HG03066 (cell line): ENCODE measurements at regions not wholly inside any gene's neighbourhood (a gene's known extent, or its start where the extent isn't known, plus 50 kb on each side); places are given as distances from the start of the nearest gene placed in this dataset.

Experiments
- ATAC-seq: cut with Tn5 transposase; IDR thresholded peaks from one replicate; pipeline ENCODE4 v1.9.1; 2021; ENCODE audit warnings: low read depth; ENCODE audit not compliant: unreplicated experiment

DNA sequence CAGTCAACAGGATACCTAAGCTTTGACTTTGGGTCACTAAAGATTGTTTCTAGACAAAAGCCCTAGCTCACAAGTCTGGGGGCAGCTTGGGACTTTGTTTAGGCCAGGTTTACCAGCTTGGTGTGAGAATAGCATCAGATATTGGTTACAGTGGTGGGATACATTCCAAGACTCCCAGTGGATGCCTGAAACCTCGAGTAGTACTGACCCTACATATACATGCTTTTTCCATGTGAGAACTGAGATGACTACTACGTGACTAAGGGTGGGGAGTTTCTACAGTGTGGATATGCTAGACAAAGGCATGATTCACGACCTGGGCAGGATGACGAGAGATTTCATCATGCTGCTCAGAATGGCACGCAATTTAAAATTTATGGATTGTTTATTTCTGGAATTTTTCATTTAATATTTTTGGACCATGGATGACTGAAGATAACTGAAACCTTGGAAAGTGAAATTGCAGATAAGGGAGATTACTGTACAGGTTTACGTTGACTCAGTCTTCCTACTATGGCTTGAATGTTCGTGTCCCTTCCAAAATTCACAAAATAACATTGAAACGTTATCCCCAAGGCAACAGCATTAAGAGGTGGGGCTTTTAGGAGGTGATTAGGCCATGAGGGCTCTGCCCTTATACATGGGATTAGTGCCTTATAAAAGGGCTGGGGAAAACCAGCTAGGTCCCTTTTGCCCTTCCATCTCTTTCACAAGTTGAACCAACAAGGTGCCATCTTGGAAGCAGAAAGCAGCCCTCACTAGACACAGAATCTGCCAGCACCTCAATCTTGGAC lies 50.2 kb upstream of the CTAGE1 start:
- no peak for ATAC-seq

DNA sequence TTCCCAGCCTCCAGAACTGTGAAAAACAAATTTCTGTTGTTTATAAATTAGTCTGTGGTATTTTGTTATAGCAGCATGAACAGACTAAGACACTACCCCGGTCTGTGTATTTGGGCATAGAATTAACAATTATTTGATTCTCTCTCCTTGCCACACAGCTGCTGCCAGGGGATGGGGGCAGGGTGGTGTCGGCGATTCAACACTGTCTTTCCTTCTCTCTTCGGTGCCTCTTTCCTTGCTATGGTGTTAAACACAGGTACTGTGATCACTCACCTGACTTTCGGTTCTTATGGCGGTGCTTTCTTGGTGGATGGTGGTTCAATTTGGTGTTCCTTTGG lies 50.8 kb upstream of the CTAGE1 start:
- no peak for ATAC-seq

DNA sequence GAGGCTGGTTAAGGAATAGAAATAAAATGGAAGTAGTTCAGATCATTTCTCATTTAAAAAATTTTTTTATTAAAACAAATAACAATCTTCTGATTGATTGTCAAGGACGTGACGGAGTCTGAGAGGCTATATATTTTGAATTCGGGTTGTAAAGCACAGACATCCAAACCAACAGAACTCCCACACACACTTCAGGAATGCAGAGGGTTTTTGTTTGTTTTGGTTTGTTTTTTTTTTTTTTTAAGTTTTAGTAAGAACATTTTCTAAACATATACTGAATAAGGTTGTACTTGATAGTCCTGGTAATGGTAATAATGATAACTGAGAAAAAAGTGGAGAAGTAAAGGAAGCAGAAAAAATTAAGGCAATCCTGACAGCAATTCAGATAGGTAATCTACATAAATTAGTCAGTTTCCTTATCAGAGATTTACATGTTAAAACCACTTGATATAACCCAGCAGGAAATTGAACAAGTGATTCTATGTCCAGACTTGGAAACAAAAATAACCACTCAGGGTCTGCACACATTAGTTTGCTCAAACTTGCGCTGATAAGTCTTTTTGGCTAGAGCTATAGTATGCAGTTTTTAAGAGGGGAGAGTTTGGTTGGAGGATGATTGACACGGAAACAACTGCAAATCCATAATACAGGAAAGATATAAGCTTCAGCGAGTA lies 51.5 kb upstream of the CTAGE1 start:
- no peak for ATAC-seq

DNA sequence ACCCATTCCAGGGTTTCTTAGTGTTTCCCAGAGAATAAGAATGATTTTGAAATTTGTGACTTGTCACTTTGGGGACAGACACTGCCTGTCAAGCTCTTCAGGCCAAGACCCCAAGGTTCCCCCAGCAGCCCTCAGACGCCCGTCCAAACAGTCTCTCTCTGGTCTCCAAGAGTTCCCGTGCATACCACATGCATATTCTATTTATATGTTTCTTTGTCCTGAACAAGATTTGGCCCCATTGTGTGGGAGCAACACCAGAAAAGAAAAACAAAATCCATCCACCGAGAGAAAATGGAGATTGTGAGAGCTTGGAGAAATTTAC lies 52.2 kb upstream of the CTAGE1 start:
- no peak for ATAC-seq

DNA sequence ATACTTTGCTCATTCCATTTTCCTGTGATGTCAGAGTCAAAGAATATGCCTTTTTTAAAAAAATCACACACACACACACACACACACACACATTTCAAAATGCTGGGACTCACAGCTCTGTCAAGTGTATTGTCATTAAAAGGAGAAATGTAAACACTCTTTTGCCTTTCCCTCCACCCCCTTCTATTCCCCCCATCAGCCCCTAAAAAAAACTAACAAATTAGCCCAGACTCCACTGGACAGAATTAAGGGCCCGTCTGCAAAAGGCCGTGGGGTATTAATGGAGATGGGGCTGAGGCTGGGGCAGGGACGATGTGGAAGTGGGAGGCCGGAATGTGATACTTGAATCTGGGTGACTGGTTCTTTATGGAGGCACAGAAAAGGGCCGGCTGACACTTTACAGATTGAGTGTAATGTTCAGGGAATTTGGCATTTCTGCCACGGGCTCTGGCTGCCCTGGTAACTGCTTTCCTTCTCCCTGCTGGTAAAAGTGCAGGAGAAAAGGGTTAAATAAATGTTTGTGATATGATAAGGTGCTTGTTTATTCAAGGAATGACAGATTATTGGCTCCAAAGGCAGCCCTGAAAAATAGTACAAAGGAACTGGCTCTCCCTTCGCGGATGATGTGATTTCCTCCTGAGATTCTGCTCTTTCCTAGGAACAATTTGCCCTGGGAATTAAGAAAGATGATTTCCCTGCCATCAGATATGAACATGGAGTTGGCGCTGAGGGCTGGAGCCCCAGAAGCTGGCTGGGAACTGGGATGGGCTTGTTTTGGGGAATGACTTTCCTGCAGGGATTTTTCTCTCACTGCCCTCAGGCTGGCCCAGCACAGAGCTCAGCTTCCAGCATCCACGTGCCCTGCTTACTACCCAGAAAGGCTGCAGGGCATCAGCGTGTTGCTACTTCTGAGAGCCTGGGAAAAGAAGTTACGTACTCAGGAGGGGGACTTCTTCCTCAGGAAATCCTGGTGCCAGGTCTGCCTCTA lies 52.8 kb upstream of the CTAGE1 start:
- no peak for ATAC-seq

DNA sequence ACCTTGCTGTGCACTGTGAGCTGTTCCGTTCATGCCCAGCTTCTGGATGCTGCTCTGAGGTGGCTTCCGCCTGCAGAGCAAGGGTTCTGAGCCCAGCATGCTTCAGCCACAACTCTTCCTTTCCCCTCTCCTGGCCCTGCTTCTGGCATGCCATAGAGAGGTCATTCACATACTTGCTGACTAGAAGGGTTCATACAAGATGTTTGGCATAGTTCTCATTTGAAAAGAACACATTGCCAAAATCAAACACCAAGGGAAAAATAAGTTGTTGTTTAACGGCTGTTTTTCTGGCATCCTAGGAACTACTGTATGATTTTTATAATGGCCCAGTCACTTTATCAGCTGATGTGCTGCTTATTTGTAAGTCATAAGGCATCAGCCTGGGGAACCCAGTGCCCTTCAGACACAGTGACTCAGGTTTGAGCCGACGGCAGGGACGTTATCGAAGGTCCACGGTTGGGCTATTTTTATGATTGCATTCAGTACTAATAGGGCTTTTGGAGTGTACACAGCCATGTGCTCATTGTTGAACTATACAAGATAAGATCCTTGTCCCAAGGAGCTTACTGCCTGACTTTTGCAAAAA lies 53.9 kb upstream of the CTAGE1 start:
- no peak for ATAC-seq

DNA sequence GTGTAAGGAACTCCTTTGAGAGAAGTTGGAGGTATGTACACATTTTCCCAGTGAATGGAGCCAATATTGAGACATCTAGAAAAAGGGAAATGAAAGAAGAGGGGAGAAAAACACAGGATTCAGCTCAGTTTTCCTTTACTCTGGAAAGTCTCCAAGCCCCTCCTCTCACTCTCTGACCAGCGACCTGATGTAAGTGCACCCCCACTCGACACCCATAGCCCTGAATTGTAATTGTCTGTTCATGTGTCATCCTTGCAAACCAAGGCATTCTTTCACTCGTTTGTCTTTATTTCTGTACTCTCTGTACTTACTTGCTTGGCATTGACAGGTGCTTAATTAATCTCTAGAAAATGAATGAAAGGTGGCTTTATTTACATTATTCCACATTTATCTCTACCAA lies 55.7 kb upstream of the CTAGE1 start:
- no peak for ATAC-seq

DNA sequence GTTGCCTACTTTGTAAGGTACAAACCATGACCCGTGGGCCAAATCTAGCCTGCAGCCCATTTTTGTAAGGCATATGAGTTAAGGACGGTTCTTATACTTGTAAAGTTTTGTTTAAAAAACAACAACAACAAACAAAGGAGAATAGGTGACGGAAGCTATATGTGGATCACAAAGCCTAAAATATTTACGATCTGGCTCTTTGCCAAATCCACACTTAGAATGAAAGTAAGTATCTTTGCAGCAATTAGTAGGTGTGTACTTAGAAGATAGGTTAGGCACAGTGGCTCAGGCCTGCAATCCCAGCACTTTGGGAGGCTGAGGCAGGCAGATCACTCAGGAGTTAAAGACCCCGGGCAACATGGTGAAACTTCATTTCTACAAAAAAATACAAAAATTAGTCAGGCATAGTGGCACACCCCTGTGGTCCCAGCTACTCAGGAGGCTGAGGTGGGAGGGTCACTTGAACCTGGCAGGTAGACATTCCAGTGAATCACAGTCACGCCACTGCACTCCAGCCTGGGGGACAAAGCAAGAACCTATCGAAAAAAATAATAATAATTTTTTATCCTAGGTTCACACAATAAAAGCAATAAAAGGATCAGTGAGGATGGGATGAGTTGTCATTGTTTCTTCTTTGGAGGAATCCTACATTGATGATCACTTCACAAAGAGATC lies 57.8 kb upstream of the CTAGE1 start:
- ATAC-seq: no peak

DNA sequence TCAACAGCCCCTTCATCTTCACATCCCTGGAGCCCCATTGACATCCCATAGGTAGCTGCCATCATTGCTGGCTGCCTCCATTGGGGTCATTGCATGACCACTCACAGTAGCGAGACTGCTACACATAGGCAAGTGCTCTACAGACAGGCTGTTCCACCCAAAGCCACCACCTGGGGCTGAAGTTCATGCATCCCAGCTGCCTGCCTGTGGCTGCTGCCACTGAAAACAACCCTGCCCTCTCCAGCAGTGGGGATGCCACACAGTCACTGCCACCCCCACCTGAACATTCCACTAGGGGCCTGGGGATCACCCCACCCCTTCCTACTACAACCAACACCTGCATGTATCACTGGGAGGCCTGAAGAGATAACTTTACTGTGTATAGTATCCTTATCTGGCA lies 59.5 kb upstream of the CTAGE1 start:
- no peak for ATAC-seq

DNA sequence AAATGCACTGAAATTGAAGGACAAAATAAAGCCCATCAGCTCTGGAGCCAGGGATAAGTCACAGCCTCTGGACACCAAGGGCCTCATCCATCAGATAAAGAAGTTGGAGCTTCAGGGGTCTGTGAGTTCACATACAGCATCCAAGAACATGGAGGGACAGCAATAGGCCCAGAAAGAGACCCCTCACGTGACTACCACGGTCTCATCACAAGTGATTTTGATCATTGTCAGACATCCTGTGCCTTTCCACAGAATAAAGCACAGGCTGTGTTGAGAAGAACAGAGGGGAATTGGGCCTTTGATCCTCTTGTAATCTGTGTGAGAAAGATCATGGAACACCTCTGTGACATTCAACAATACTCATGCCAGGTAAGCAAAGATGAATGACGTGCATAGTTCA lies 65.2 kb upstream of the CTAGE1 start:
- no peak for ATAC-seq

DNA sequence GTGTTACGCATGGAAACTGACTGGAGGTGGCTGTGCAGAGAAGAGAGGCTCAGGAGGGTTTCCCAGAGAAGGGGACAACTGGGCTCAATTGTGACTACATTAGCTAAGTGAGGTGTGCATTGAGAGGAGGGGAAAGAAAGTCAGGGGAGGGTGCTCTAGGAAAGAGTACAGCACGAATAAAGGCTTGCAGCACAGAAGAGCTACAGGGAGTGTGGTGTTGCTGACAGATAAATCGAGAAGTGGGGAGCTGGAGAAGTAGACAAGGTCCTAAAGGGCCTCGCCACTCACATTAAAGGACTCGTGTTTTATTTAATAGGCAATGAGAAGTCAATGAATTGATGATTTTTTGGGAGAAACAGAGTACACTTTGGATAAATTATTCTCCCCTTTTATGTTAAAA lies 65.7 kb upstream of the CTAGE1 start:
- ATAC-seq: no peak

DNA sequence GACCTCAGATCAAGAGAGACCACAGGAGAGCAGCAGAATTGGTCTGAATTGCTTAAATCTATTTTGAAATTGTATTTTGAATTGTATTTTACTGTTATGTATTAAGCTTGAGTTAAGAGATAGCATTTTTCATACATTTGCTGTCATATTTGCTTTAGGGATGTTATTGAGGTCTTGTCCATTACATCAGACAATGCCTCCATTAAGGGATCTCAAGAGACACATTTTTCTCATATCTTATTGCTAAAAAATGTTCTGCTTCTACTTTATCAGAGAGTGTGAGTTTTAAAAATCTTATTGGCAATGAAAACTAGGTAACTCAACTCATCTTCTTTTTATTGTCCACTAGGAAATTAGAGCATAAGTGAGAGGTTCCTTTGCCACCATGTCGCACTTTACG lies 66.8 kb upstream of the CTAGE1 start:
- ATAC-seq: no peak

DNA sequence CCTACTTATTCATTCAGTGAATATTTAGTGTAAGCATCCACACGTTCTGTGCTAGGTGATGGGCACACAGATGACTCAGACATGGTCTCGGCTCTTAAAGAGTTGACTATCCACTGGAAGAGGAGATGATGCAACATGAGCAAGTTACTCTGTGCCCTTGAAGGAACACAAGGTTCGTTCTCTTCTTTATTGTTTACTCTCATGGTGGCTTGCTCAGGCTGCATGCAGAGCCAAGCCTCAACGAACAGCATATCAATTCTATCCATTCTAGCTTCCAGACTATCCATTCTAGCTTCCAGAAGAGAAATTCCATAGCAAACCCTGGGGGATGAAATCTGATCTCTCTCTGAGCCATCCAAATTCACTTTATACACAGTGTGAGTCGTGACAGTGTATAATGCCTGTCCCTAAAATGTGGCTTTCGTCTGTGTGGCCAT lies 68.1 kb upstream of the CTAGE1 start:
- ATAC-seq: no peak

DNA sequence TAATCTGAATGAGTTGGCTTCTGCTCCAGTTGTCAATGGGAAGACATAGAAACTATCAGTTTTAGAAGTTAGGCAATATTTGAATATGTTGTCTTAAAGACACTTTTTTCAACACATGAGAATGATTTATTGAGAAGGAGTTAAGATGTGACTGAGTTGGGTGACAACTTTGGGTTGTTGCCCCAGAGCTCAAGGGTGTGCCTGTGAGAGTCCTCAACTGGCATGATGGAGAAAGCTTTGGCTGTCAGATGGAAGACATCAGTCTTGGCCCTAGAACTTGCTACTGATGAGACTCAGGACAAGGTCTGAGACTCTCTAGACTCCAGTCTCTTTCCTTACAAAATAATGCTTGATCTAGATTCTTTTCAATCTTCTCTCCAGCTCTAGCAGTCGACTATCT lies 69.0 kb upstream of the CTAGE1 start:
- no peak for ATAC-seq

DNA sequence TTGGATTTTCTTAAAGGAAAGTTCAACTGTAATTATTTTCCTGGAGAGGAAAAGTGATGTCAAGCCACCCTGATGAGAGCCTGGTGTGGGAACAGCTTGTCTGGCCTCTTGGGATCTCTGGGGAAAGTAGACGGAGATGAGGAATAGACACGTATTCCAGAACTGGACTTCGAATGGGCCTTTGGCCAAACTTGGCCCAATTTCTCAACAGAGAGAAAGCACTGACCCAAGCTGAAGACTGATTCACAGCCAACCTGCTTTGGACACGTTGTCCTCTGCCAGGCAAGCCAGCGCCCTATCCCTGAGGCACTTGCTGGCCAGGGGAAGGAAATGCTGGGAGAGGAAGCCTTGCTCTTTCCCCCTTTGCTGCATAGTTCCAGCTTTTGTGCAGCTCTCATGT lies 70.8 kb upstream of the CTAGE1 start:
- no peak for ATAC-seq

DNA sequence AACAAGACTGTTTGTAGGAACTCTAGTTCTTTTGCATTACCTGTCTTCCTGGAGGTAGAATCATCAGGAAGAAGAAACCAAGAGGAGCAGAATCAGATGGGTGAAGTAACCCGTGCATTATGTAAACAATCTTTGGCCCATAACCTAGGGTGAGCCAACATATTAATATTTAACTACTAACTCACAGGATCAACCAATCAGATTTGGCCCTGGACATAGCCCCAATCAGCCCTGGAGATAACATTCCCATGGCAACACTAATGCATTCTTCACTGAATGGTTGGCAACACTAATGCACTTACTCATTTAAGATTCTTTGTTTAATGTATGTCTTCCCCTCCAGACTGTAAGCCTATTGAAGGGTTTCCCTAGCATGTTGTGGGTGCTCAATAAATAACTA lies 72.0 kb upstream of the CTAGE1 start:
- no peak for ATAC-seq

DNA sequence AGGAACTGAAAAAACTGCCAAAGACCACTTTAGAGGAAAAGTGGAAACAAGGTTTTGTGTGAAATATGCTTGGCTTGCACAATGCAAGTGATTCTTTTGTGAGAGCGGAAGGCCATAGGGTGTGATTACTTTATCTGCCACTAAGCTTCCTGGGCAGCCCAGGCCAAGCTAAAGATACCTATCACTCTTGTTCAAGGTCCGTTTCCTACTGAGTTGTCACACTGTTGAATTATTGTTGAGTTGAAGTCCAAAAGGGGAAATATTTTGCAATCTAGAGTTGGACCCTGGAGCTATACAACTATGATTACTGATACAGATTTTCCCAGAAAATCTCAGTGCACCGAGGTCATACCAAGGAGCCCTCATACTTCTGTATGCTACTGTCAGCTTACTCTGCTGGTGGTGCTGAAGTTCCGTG lies 72.7 kb upstream of the CTAGE1 start:
- ATAC-seq: no peak

DNA sequence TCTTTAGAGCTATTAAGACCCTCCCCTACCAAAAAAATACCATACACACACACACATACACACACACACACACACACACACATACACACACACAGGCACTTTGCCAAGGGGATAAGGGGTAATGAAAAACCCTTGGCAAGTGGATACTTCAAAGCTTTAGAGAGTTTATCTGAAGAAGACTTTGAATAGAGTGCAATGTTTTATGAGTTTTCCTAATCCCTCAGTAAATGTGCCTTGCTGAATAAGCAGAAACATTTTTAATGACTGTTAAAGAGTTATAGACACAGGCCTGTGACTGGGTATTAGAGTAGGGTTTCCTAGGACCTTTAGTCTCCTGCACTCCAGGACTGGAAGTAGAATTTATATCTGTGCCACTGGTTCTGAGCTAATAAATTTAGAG lies 75.5 kb upstream of the CTAGE1 start:
- ATAC-seq: no peak

DNA sequence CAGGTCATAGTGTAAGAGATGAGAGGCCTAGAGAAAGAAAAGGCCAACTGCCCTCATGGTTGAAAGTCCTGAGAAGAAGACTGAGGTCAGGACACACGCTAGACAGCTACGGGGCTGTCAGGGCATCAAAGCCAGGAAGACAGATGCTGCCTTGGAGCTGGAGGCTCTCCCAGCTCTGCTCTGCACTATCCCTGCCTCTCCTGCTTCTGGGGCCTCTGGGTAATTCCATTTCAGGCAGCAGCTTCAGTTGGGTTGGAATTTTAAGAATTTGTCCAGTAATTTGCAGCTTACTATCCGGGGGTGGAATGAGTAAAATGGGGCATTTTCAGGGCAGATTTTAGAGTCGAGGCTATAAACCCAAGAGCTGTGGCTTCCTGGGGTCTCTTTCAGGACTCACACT lies 76.2 kb upstream of the CTAGE1 start:
- ATAC-seq: no peak

DNA sequence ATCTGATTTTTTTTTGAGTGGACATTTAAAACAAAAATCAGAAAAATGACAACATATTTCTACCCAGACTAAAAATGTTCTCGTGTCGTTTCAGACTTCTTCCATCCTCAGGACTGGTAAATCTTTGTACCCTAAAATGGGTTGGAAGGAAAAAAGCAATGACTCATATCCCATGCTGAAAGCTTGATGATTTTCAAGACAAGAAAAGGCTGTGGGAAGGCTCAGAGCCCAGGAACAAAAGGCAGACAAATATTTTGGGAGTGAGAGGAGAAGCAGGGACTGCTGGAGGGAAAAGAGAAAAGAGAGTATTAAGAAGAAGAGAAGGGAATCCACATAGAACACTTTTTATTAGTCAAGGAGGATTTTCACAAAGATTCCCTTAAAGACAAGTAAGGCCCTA lies 77.1 kb upstream of the CTAGE1 start:
- ATAC-seq: no peak

DNA sequence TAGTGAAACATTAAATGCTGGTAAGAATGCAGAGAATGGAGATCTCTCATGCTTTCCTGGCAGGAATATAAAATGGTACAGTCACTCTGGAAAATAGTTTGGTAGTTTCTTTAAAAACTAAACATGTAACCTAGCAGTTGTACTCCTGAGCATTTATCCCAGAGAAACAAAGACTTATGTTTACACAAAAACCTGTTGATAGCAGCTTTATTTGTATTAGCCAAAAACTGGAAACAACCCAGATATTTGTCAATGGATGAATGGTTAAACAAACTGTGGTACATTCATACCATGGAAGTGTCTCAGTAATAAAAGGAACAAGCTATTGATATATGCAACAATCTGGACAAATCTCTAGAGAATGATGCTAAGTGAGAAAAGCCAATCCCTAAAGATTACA lies 81.7 kb upstream of the CTAGE1 start:
- no peak for ATAC-seq
